Glutamatergic neuron (in vitro differentiated cells): ENCODE measurements at regions not wholly inside any gene's neighbourhood (a gene's known extent, or its start where the extent isn't known, plus 50 kb on each side); places are given as distances from the start of the nearest gene placed in this dataset.

Experiments
- DNase-seq: peaks from one replicate; pipeline ENCODE4 v3.0.0; 2022
- H3K27ac Mint-ChIP-seq: one replicate; pipeline ENCODE4 v1.8.0; 2020; ENCODE audit warnings: mild to moderate bottlenecking, mixed read lengths, inconsistent platforms; ENCODE audit not compliant: unreplicated experiment
- H3K27me3 Mint-ChIP-seq: one replicate; pipeline ENCODE4 v1.8.0; 2020; ENCODE audit warnings: mild to moderate bottlenecking, moderate library complexity, mixed read lengths, inconsistent platforms; ENCODE audit not compliant: unreplicated experiment
- H3K36me3 Mint-ChIP-seq: one replicate; pipeline ENCODE4 v1.8.0; 2020; ENCODE audit warnings: mild to moderate bottlenecking, mixed read lengths, inconsistent platforms; ENCODE audit not compliant: unreplicated experiment
- H3K4me1 Mint-ChIP-seq: one replicate; pipeline ENCODE4 v1.8.0; 2020; ENCODE audit warnings: mild to moderate bottlenecking, low read depth, mixed read lengths, inconsistent platforms; ENCODE audit not compliant: unreplicated experiment
- H3K4me3 Mint-ChIP-seq: one replicate; pipeline ENCODE4 v1.8.0; 2020; ENCODE audit warnings: mild to moderate bottlenecking, mixed read lengths, inconsistent platforms; ENCODE audit not compliant: unreplicated experiment
- H3K9me3 Mint-ChIP-seq: one replicate; pipeline ENCODE4 v1.8.0; 2020; ENCODE audit warnings: mild to moderate bottlenecking, moderate library complexity, mixed read lengths, inconsistent platforms; ENCODE audit not compliant: unreplicated experiment
- TF ChIP-seq, protein P1 (sequence below): fragments of 200-600 bp; sonication (generic); IDR thresholded peaks from one replicate; pipeline ENCODE4 v1.5.0; 2021; ENCODE audit not compliant: partially characterized antibody, unreplicated experiment

DNA sequence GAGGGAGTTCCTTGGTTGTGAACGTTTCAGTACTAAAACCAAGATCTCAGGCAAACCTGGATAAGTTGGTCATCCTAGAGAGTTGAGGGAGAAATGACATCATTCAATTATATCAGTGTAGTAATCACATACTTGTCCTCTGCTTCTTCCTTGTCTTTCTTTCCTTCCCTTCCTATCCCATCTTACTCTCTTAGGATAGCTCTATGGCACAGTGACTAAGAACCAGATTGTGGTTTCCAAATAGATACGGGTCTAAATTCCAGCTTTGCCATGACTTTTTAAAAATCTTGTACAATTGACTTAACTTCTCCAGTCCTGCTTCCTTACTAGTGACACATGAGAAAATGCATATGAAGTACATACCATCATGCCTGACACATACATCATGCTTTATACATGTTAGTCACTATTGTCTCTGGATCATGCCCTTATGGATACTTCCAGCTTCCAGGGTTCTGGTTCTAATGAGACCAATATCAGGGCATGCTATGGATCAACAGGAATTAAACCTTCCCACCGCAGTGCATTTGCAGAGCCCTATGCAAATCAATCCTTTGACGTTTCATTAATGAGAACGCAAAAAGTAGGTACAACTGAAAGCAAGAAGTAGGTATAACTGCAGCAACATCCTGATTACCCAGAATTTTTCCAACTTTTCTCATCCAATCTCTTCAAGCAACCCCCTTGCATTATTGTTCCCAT, 168.0 kb upstream of the KLF7 start:
- no peak for DNase-seq
- Mint-ChIP-seq H3K4me3 (peak overlapping the region; percentile 55), H3K27me3 (peaks cover 5% of the 10 kb centered on the region), H3K36me3 (no peaks in the 10 kb centered on the region), H3K9me3 (no peaks in the 10 kb centered on the region), H3K4me1 (peaks cover 53% of the 10 kb centered on the region), H3K27ac (peak overlapping the region; percentile 67)
- TF ChIP-seq, protein P1, sequence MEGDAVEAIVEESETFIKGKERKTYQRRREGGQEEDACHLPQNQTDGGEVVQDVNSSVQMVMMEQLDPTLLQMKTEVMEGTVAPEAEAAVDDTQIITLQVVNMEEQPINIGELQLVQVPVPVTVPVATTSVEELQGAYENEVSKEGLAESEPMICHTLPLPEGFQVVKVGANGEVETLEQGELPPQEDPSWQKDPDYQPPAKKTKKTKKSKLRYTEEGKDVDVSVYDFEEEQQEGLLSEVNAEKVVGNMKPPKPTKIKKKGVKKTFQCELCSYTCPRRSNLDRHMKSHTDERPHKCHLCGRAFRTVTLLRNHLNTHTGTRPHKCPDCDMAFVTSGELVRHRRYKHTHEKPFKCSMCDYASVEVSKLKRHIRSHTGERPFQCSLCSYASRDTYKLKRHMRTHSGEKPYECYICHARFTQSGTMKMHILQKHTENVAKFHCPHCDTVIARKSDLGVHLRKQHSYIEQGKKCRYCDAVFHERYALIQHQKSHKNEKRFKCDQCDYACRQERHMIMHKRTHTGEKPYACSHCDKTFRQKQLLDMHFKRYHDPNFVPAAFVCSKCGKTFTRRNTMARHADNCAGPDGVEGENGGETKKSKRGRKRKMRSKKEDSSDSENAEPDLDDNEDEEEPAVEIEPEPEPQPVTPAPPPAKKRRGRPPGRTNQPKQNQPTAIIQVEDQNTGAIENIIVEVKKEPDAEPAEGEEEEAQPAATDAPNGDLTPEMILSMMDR: no peak

GRCh38 chr2:207334301-207334623, 168.5 kb upstream of the KLF7 start:
- Mint-ChIP-seq H3K27me3 (peaks cover 5% of the 10 kb centered on the region), H3K36me3 (no peaks in the 10 kb centered on the region), H3K4me1 (peaks cover 53% of the 10 kb centered on the region), H3K9me3 (no peaks in the 10 kb centered on the region), H3K27ac (peak overlapping the region; percentile 67), H3K4me3 (peak overlapping the region; percentile 55)
- DNase-seq: no peak
- TF ChIP-seq, protein P1: no peak

DNA sequence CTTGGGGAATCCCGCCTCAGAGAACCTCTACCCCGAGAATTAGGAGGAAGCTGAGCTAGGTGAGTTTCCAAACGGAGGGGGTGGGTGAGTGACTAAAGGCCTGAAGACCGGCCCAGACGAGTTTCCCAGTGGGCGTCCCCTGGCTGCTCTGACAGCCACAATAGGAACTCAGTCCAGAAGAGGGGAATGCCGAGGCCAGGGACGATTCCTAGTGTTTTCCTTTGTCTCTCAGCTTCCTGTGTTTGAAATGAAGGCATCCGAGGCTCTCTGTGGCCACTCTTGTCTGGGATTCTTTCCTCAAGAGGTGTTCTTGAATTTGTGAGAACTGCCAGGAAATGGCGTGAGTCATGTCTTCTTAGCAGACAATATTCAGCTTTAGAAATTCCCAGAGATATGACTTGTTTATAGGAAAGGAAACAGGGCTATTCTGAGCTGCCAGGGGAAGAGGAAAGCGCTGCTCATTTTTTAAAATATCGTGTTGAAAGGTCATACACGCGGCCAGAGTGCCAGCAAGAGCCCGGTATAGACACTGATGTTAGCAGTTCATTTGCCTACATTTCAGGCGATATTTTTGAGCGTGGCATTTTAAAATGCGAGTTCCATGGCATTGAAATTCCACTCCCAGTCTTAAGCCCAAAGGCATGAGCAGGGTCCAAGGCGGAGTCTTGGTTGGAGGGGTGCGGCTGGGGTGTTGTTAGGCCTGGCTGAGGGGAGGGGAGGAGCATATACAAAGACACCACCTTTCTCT, 169.1 kb upstream of the KLF7 start:
- Mint-ChIP-seq H3K4me1 (peaks cover 53% of the 10 kb centered on the region), H3K27ac (peak overlapping the region; percentile 67), H3K36me3 (no peaks in the 10 kb centered on the region), H3K4me3 (peak overlapping the region; percentile 55), H3K27me3 (peaks cover 5% of the 10 kb centered on the region), H3K9me3 (no peaks in the 10 kb centered on the region)
- peak; percentile 22 for DNase-seq
- TF ChIP-seq, protein P1: no peak

GRCh38 chr2:207337234-207338219, 171.8 kb upstream of the KLF7 start:
- no peak for DNase-seq
- TF ChIP-seq, protein P1: no peak
- Mint-ChIP-seq H3K27me3 (peaks cover 5% of the 10 kb centered on the region), H3K4me1 (peaks cover 59% of the 10 kb centered on the region), H3K27ac (no peak overlapping the region), H3K9me3 (no peaks in the 10 kb centered on the region), H3K36me3 (no peaks in the 10 kb centered on the region), H3K4me3 (no peak overlapping the region)
